Calu3 (cell line): ENCODE measurements at regions not wholly inside any gene's neighbourhood (a gene's known extent, or its start where the extent isn't known, plus 50 kb on each side); places are given as distances from the start of the nearest gene placed in this dataset.

Experiments used
- BruUV-seq: library from RNA; stranded (reverse); fragments of 400-500 nt; replicated peaks from 2 replicates; lab custom pipeline; 2021; lab: Mats Ljungman, UMichigan
- CTCF ChIA-PET: fragments of 300-600 bp; sonication (Branson Sonifier 250); formaldehyde crosslinking; loops from one replicate; lab custom pipeline; 2022; ENCODE audit warnings: antibody characterized with exemption; lab: Charles Lee
- DNase-seq: peaks from one replicate; pipeline ENCODE4 v3.0.0; 2022
- H3K27ac Mint-ChIP-seq: one replicate; pipeline ENCODE4 v1.8.0; 2022; ENCODE audit warnings: mixed read lengths; ENCODE audit not compliant: unreplicated experiment
- H3K27me3 Mint-ChIP-seq: one replicate; pipeline ENCODE4 v1.8.0; 2022; ENCODE audit warnings: mixed read lengths; ENCODE audit not compliant: unreplicated experiment
- H3K36me3 Mint-ChIP-seq: one replicate; pipeline ENCODE4 v1.8.0; 2022; ENCODE audit warnings: mild to moderate bottlenecking, moderate library complexity, mixed read lengths; ENCODE audit not compliant: insufficient read depth, unreplicated experiment
- H3K4me1 Mint-ChIP-seq: one replicate; pipeline ENCODE4 v1.8.0; 2022; ENCODE audit warnings: mild to moderate bottlenecking, low read depth, mixed read lengths; ENCODE audit not compliant: unreplicated experiment
- H3K4me3 Mint-ChIP-seq: one replicate; pipeline ENCODE4 v1.8.0; 2022; ENCODE audit warnings: mild to moderate bottlenecking, low read depth, moderate library complexity, mixed read lengths; ENCODE audit not compliant: unreplicated experiment
- H3K9me3 Mint-ChIP-seq: one replicate; pipeline ENCODE4 v1.8.0; 2022; ENCODE audit warnings: low read depth, mixed read lengths; ENCODE audit not compliant: unreplicated experiment
- CTCF ChIP-seq: fragments of 200-600 bp; IDR thresholded peaks from one replicate; pipeline ENCODE4 v1.8.0; 2022; ENCODE audit warnings: antibody characterized with exemption; ENCODE audit not compliant: unreplicated experiment
- intact Hi-C: fragments of 100-400 bp; cut with micrococcal nuclease; formaldehyde crosslinking; loops from one replicate; pipeline ENCODE4 v1.10.0; 2022; ENCODE audit not compliant: unreplicated experiment

GRCh38 chr9:73824671-73825070 lies 672.5 kb upstream of the RORB start:
- Mint-ChIP-seq H3K4me3 (no peak overlapping the region), H3K27me3 (no peaks in the 10 kb centered on the region), H3K9me3 (no peaks in the 10 kb centered on the region), H3K4me1 (no peaks in the 10 kb centered on the region), H3K27ac (no peak overlapping the region), H3K36me3 (no peaks in the 10 kb centered on the region)
- TF ChIP-seq CTCF, result no peak
- CTCF ChIA-PET, result no interaction called here
- no TSS peak for BruUV-seq
- intact Hi-C loops, result no loop called here
- DNase-seq, result no peak

GRCh38 chr9:73838871-73839270 lies 658.3 kb upstream of the RORB start:
- H3K36me3 Mint-ChIP-seq, result no peaks in the 10 kb centered on the region
- CTCF ChIA-PET, result no interaction called here
- DNase-seq, result no peak
- H3K27me3 Mint-ChIP-seq, result no peaks in the 10 kb centered on the region
- no peak overlapping the region for H3K4me3 Mint-ChIP-seq
- H3K27ac Mint-ChIP-seq, result no peak overlapping the region
- H3K4me1 Mint-ChIP-seq, result no peaks in the 10 kb centered on the region
- no TSS peak for BruUV-seq
- TF ChIP-seq CTCF, result no peak
- intact Hi-C loops, result no loop called here
- H3K9me3 Mint-ChIP-seq, result no peaks in the 10 kb centered on the region

- no peaks in the 10 kb centered on the region for H3K27me3 Mint-ChIP-seq
- CTCF ChIA-PET, result no interaction called here
- no peak for TF ChIP-seq CTCF
- no peaks in the 10 kb centered on the region for H3K4me1 Mint-ChIP-seq
- H3K4me3 Mint-ChIP-seq, result no peak overlapping the region
- no peaks in the 10 kb centered on the region for H3K36me3 Mint-ChIP-seq
- no peak overlapping the region for H3K27ac Mint-ChIP-seq
- no peaks in the 10 kb centered on the region for H3K9me3 Mint-ChIP-seq
- DNase-seq, result no peak
- intact Hi-C loops, result no loop called here
- no TSS peak for BruUV-seq
Observed at GRCh38 chr9:73839471-73839870, 657.7 kb upstream of the RORB start.

GRCh38 chr9:73841018-73841417 lies 656.1 kb upstream of the RORB start:
- CTCF ChIA-PET, result no interaction called here

More at GRCh38 chr9:73841018-73841417, 656.1 kb upstream of the RORB start:
- Mint-ChIP-seq H3K4me1 (no peaks in the 10 kb centered on the region), H3K27ac (no peak overlapping the region), H3K27me3 (no peaks in the 10 kb centered on the region), H3K4me3 (no peak overlapping the region), H3K9me3 (no peaks in the 10 kb centered on the region), H3K36me3 (no peaks in the 10 kb centered on the region)
- no peak for TF ChIP-seq CTCF
- no peak for DNase-seq
- intact Hi-C loops, result no loop called here
- no TSS peak for BruUV-seq
